Stimulated activated CD4-positive, alpha-beta T cell treated with anti-CD3 and anti-CD28 coated beads, Interleukin-15, amount 100 ng/mL, for 24 hours (primary cell): ENCODE measurements at regions not wholly inside any gene's neighbourhood (a gene's known extent, or its start where the extent isn't known, plus 50 kb on each side); places are given as distances from the start of the nearest gene placed in this dataset.

Experiments used
- DNase-seq: peaks from one replicate; pipeline ENCODE4 v3.0.0-alpha.2; 2020

DNA sequence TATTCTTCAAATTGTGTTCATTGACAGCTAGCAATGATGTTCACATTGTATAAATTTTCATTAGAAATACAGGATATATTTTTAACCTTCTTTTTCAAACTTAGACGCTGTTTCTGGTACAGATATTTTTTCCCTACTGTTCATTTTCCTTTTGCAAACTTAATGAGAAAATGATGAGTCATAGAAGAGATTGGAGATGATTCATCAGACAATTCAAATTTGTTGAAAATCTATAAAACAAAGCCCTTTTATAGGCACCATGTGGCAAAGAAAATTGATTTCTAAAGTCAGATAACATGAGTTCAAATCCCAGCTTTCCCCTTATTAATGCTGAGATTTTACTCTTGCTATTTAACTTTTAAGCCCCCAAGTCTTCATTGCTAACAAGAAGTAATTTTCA is 728.8 kb upstream of the DDX18 start:
- no peak for DNase-seq

DNA sequence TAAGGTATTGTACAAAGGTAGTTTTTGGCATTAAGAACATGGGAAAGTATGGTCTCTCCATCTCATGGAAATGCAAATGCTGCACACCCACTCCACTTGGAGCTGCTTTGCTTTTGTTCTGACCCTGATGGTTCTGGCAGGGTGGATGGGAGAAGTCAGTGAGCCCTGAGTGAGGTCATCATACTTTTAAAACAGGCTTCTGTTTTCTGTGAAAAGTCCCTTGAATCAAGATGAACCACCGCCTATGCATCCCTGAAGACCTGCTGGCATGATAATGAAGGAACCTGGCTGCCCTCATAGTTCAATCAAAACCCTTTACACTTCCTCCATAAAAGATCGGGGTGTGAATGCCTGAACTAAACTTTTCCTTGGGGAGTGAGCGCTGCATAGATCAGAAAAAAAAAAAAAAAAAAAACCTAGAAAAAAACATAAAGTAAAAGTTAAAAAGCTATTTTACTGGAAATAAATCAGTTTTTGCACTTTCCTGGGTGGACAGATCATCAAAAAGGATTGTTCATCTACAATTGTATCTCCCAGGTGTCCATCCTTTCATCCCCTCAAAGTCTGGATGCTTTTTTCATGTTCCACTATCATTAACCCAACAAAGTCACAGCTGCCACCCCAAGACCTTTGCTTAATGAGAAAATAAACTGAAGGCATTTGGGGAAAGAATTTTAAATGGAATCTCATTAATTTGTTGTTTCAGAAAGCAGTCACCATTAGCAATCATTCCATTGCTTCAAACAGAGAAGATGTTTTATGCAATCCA is 728.1 kb upstream of the DDX18 start:
- no peak for DNase-seq

DNA sequence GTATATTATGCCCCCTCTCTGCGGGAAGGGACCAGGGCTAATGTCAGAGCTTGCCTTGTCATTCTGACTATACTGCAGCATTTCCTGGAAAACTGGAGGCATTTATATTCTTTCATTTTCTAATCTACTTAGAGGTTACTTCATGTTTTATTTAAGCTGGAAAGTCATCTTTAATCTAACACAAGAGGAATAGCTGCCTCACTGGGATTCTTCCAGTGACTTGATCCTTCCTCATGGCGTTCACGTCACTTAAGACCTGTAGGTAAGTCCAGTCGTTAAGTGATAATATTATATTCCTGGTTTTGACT is 727.6 kb upstream of the DDX18 start:
- no peak for DNase-seq

DNA sequence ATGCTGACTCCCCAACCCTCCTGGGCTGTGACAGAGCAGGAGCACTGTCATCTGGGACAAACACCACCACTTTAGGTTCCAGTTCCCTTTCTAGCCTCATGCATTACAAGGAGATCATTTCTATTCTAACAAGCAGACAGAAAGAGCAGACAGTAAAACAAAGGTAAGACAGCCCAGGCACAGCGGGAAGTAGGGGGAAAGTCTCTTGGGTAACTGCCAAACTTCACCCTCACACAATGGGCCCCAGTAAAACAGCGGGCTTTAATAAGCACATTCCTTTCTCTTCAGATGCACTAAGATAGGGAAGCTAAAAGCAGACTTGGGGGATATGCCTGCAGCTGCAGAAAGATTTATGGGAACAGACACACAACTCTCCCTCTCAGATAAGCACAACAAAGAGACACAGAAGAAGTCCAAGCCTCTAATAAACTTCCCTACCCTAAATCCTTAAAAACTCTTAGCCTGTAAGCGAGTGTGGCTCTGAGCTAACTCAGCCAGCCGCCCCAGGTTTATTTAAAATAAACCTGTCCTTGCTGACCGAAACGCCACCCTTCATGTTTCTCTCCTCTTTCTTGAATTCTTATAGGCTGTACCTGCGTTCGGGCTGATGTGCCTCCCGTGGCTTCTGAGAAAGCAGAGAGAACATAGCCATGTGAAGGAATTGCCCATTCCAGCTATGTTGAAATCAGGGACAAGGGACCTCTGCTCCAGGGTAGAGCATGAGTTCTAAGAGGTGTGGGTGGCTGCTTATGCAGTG is 726.8 kb upstream of the DDX18 start:
- DNase-seq: no peak

DNA sequence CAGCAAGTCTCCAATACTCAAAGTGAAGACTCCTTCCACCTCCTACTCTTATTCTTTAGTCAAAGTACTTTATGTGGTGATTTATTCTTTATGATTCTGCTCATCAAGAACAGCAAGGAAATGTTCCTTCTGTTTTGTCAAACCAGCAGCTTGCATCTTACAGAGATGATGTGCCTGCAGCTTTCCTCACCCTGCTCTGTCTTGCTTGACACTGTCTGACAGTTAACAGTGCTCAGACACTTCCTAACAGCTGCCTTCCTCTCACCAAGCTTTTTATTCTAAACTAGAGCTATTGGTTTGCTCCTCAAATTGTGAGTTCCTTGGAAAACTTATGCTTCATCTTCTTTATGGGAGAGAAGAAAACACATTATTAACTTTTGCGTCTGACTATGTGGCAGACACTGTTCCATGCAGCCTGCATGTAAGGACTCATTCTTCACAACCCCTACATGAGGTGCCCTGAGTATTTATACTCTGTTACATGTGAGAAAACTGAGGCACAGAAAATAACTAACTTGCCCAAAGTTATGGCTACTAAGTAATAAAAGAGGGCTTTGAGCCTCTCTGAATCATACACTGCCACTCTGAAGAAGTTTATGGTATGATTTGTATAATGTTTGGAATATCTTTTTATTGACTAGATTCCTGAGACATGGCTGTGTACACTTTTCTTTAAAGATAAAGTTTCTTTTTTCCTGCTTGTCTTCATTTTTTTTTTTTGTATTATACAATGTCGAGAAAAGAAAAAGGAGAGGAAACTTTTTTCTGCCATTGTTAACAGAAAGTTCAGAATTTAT is 723.3 kb upstream of the DDX18 start:
- DNase-seq: no peak

DNA sequence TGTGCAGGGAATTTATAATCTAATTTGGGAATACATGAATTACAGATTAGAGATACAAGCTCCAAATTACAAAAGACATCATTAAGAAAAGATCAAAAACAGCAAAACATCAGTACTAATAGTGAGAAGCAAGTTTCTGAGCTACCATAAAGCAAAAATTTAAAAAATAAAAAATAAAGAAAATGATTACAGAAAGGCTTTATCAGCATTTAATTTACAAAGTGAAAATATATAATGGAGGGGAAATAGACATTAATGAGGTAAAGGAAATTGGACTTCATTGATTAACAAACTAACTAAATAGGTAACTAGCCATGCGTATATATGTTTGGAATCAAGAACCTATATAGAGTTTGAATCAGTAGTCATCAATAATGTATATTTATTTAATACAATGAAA is 712.9 kb upstream of the DDX18 start:
- DNase-seq: no peak

DNA sequence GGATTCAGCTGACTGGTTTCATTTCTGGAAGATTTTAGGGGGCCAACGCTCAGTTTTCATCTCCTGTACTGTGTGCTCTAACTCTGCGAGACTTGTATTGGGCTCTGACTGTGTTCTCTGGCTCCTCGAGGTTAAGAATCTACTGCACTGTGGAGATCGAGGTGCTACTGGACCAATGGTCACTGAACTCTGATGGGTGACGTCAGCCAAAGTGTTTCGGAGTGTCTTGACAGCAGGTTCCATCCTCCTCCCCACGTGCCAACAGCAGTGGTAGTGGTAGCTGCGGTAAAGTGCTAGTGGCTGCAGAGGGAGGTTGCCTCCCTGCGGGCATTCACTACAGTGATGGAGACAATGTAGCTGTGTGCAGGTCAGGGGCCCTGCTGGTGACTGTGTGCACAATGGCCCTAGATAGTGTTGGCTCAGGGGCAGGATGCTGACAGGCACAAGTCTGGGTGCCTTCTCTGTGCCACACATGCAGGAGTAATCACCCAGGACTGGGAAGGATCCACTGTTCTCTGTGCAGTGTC is 705.7 kb upstream of the DDX18 start:
- no peak for DNase-seq

DNA sequence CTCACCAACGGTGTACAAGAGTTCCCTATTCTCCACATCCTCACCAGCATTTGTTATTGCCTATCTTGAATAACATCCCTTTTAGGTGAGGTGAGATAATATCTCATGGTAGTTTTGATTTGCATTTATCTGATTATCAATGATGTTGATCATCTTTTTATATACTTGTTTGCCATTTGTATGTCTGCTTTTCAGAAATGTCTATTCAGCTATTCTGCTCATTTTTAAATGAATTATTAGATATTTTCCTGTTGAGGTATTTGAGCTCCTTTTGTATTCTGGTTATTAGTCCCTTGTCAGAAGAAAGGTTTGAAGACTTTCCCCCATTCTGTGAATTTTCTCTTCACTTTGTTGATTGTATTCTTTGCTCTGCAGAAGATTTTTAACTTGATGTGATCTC is 695.5 kb upstream of the DDX18 start:
- no peak for DNase-seq

DNA sequence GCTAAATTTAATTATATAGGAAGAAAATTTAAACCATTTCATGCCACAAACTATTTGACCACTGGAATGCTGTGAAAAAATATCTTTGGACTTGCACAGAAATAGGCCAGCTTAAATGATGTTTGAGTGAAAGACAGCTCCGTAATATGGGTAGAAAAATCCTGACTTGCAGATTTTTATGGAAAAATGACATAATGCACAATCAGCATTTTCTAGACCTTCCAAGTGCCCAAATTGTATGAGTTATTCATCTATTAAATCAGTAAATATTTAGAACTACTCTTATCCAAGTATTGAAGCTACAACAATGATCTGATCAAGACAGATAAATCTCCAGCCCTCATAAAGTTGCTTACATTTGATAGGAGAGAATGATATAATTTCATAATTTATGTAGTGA is 691.1 kb upstream of the DDX18 start:
- DNase-seq: no peak

DNA sequence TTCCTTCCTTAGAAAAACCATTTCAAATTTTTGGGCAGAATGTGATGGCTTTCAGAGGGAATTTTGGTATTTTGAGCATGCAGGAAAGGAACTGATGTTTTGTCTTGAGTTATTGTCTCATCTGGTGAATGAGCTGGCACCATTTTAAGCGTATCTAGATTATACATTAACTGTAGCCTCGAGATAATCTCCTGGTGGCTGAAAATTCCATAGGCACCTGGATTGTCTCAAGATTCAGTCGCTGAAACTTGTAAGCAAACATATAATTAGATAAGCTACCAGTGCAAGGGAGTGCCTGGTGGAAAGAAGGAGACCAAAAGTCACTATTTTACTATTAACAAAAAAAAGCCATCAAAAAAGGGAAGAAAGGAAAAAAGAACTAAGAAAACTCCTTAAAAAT is 687.8 kb upstream of the DDX18 start:
- DNase-seq: no peak

DNA sequence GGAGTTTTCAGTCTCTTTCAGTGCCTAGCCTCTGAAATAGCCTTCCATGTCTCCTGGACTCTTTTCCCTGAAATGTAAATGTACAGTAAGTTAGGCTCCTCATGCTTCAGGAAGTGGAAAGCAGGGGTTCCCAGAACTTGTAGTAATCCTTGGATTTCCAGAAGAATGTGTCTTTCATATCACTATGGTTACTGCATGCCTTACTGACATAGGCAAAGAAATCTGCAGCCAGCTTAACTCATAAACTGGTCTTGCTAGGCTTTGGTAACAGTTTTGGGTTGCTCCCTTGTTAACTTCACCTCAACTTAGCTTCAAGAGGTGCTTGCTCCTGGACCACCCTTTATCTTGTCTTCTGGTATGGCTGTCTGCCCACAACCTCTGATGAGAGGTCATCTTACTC is 686.8 kb upstream of the DDX18 start:
- DNase-seq: no peak

DNA sequence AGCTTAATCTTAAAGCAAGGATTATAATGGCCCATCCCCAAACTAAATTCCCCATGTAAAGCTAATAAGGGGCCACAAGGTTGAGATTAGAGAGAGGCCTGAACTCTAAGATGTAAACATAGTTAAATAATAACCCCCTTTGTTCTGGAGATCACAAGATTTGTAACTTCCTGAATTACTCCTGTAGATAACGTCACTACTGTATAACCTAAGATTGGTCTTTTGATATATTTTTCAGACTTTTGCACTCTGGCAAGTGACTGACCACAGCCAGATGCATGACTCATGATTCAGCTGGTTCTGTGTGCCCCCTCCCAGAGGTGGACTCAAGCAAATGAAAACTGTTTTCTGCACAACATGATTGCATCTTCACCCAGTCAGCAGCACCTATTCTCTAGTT is 686.0 kb upstream of the DDX18 start:
- no peak for DNase-seq

DNA sequence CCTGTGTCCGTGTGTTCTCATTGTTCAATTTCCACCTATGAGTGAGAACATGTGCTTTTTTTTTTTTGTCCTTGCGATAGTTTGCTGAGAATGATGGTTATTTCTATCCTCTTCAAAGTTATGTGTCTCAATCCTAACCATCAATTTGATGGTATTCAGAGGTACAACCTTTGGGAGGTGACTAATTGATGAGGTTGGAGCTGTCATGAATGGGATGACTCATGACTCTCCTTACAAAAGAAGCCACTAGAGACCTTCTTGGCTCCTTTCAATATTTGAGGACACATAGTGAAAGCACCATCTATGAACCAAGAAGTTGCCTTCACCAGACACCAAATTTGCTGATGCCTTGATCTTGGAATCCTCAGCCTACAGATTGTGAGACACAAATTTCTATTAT is 677.1 kb upstream of the DDX18 start:
- DNase-seq: no peak

DNA sequence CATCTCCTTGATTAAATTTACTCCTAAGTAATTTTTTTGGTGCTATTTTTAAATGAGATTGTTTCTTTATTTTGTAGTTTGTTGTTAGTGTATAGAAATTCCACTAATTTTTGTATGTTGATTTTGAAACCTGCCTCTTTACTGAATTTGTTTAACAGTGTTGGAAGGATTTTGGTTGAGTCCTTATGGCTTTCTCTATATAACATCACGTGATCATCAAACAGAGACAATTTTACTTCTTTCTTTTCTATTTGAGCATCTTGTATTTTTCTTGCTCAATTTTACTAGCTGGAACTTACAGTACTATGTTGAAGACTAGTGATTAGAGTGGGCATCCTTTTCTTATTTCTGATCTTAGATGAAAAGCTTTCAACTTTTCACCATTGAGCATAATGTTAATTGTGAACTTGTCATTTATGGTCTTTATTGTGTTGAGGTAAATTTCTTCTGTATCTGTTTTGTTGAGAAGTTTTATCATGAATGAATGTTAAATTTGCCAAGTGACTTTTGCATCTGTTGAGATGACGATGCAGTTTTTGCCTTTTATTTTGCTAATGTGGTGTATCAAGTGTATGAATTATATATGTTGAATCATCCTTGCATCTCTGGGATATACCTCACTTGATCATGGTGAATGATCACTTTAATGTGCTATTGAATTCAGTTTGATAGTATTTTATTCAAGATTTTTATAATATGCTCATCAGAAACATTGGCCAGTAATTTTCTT is 645.3 kb upstream of the DDX18 start:
- no peak for DNase-seq

DNA sequence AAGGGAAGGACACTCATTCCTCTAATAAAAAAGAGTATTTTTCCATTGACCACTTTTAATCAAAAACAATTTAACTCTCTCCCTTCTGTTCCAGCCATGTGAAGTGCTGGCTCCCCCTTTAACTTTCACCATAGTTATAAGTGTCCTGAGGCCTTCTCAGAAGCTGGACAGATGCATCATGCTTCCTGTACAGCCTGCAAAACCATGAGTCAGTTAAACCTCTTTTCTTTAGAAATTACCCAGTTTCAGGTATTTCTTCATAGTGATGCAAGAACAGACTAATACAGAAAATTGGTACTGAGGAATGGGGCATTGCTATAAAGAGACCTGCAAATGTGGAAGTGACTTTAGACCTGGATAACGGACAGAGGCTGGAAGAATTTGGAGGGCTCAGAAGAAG is 643.6 kb upstream of the DDX18 start:
- no peak for DNase-seq

DNA sequence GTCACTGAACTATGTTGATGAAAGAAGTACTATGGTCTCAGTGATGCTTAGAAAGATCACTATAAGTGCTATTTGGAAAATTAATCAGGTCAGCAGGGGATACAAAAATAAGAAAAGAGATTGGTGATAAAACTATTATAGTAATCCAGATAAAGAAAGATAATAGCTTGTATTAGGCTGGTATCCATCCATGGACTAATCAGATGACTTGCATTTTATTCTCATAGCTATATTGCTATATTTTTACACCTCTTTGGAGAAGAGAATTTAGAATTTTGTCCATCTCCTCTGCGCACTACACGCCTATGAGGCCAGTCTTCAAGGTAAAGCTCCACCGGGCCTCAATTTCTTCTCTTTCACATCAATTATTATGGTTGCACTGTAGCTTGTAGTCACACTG is 635.1 kb upstream of the DDX18 start:
- DNase-seq: no peak

DNA sequence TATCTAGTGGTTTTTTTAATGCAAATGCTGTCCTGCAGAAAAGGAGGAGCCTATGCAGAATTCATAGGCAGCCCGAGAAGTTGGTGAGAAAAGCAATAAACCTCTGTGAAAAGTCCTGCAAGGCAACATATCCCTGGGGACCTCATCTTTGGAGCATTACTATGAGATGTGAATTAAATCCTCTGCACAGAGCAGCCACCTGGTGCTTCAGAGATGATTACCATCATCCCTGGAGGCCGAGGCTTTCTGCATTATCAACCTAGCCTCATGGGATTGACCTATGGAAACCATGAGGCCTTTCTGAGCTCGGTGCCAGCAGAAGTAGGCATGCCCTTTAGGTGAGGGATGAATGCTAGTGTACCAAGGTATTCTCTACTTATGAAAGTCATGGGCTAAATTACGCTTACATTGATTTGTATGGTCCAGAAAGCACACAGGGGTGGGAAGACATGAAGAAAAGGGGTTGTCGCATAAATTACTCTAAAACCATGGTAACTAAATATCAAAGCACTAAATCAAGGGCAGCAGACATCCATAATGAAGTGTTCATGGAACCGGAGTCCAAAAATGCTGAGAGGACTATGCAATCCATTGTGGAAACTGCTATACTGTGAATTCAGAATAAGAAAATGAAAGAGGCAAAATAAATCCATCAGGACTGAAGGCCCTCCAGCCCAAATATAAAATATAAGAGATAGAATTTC is 623.5 kb upstream of the DDX18 start:
- DNase-seq: no peak

DNA sequence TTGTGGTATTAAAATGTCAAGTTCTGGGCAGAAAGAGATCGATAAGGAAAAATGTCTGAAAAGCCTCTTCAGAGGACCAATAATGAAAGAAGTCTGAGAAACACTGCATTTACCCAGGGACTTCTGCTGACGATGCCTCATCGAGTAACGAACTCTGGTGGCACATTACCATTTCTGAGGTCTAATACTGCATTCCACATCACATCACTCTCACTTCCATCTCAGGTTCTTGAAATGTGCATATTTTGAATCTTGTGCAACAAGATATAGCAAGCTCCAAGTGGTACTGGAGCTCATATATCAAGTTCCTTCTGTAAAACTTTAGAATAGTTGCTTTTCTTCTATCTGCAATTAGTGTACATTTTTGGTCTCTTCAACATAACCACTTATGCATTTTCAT is 619.1 kb upstream of the DDX18 start:
- DNase-seq: no peak

DNA sequence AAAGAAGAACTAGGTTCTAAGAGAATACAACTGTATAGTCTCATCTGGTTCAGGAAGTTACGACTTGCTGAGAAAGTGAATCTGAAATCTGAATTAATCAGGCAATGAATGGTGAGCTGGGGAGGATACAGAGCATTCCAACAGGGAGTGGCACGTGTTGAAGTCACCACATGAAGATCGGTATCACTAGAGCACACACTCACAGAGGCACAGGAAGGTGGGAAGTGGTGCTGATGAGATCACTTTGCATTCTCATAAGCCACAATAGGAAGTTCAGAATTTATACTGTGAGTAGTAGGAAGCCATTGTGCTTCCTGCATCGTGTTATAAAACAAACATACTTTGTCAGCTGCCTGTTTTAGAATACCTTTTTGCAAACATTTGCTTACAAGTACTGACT is 615.0 kb upstream of the DDX18 start:
- no peak for DNase-seq

DNA sequence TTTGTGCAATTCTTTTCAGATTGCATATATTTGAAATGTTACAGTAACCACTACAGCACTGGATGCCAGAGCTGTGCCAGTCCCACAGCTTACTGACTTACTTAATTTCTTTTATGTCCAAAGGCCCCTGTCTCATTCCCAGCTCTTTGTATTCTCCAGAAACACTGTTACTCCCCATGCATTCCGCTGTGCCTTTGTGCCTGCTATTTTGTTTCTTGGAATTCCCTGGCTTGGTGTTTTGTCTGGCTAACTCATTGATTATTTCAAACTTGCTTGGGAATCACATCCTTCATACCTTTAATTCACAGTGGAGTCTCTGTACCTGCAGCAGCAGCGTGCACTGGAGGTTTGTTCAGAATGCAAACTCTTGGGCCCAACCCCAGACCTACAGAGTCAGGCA is 601.9 kb upstream of the DDX18 start:
- DNase-seq: no peak

DNA sequence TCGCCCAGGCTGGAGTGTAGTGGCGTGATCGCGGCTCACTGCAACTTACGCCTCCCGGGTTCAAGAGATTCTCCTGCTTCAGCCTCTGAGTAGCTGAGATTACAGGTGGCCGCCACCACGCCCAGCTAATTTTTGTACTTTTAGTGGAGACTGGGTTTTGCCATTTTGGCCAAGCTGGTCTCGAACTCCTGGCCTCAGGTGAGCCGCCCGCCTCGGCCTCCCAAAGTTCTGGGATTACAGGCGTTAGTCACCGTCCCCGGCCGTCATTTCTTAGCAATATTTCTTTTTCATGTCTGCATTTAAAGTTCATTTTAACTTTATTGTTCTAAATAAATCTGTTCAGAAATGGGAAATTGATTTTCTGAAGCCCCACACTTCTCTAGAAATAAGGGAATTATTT is 597.3 kb upstream of the DDX18 start:
- DNase-seq: no peak

DNA sequence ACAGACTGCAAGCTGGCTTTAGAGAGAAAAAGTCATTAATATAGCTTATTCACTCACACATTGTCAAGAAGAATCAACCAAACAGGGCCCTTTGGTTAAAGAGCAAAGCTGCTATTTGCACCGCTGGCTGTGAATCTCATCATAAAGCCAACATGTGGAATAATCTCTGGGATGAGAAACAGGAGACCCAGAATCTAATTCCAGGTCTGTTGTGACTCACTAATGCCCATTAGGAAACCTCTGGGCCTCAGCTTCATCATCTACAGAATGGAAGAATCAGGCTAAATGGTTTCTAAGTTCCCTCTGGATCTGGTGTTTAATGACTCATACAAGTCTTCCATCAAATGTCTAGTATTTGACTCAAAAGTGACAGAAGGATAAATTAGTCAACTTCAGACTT is 591.7 kb upstream of the DDX18 start:
- DNase-seq: no peak

DNA sequence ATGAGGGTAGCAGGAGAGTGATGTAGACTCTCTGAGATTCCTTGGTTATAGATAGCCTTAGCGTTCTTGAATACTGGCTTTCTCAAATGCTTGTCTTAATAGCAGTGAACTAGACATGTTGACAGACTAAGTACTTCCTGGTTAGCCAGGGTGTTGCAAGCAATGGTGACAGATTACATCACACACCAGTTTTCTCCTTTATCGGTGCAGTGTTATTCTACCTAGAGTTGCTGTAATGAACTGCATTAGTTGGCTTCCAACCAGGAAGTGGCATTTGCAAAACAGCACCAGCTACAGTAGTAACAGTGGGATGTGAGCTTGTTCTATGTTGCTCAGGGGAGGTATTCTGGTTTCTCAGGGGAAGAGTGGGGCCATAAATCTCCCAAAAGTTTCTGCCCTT is 582.2 kb upstream of the DDX18 start:
- DNase-seq: no peak
